Neural cell (in vitro differentiated cells): ENCODE measurements at regions not wholly inside any gene's neighbourhood (a gene's known extent, or its start where the extent isn't known, plus 50 kb on each side); places are given as distances from the start of the nearest gene placed in this dataset.

Source experiments
- H2AFZ ChIP-seq: fragments of 200-600, 300-800 bp; sonication (generic), shearing (Covaris generic); 2 replicates; pipeline ENCODE4 v1.6.0; 2014; ENCODE audit warnings: low read depth, mild to moderate bottlenecking, antibody characterized with exemption, low read length, moderate library complexity
- H3F3A ChIP-seq: fragments of 200-600 bp; shearing (Covaris generic); 2 replicates; pipeline ENCODE4 v1.6.1; 2016; ENCODE audit warnings: mild to moderate bottlenecking, moderate library complexity, mixed read lengths, antibody characterized with exemption, low read length; ENCODE audit not compliant: insufficient read depth, poor library complexity, severe bottlenecking
- H3K27ac ChIP-seq: fragments of 200-600, 300-800 bp; sonication (generic), shearing (Covaris generic); 2 replicates; pipeline ENCODE4 v1.5.1; 2014; ENCODE audit warnings: mild to moderate bottlenecking, low read length, moderate library complexity
- H3K27me3 ChIP-seq: fragments of 300-800, 200-600 bp; sonication (generic), shearing (Covaris generic); 2 replicates; pipeline ENCODE4 v1.6.0; 2014; ENCODE audit warnings: mild to moderate bottlenecking, low read depth, low read length, moderate library complexity; ENCODE audit not compliant: insufficient read depth
- H3K36me3 ChIP-seq: fragments of 300-800, 200-600 bp; sonication (generic), shearing (Covaris generic); 2 replicates; pipeline ENCODE4 v1.5.1; 2014; ENCODE audit warnings: mild to moderate bottlenecking, antibody characterized with exemption, low read length, moderate library complexity; ENCODE audit not compliant: insufficient read depth
- H3K4me2 ChIP-seq: fragments of 300-800, 200-600 bp; sonication (generic), shearing (Covaris generic); 2 replicates; pipeline ENCODE4 v1.6.0; 2014; ENCODE audit warnings: mild to moderate bottlenecking, low read length
- H3K4me3 ChIP-seq: fragments of 300-800, 200-600 bp; sonication (generic), shearing (Covaris generic); 2 replicates; pipeline ENCODE4 v1.5.1; 2014; ENCODE audit warnings: mild to moderate bottlenecking, low read length, moderate library complexity
- H3K79me2 ChIP-seq: fragments of 200-600 bp; shearing (Covaris generic); replicated peaks from 2 replicates; pipeline ENCODE4 v1.6.0; 2014; ENCODE audit warnings: mild to moderate bottlenecking, low read length, moderate library complexity; ENCODE audit not compliant: insufficient read depth
- H3K9ac ChIP-seq: fragments of 300-800, 200-600 bp; sonication (generic), shearing (Covaris generic); 2 replicates; pipeline ENCODE4 v1.6.1; 2016; ENCODE audit warnings: mild to moderate bottlenecking, low read length, mixed read lengths
- H3K9me2 ChIP-seq: fragments of 200-600 bp; shearing (Covaris generic); 2 replicates; pipeline ENCODE4 v1.6.1; 2016; ENCODE audit warnings: mild to moderate bottlenecking, low read length, mixed read lengths; ENCODE audit not compliant: insufficient read depth
- H3K9me3 ChIP-seq: fragments of 200-600, 300-800 bp; sonication (generic), shearing (Covaris generic); 2 replicates; pipeline ENCODE4 v1.6.1; 2016; ENCODE audit warnings: mild to moderate bottlenecking, mixed run types, low read length, moderate library complexity, mixed read lengths
- H4K20me1 ChIP-seq: fragments of 200-600 bp; shearing (Covaris generic); 2 replicates; pipeline ENCODE4 v1.6.1; 2016; ENCODE audit warnings: mild to moderate bottlenecking, mixed run types; ENCODE audit not compliant: insufficient read depth
- EP300 ChIP-seq: fragments of 450-650 bp; conservative IDR thresholded peaks from 2 replicates; pipeline ENCODE4 v1.6.1; 2014; ENCODE audit warnings: antibody characterized with exemption, mild to moderate bottlenecking, moderate library complexity; ENCODE audit not compliant: poor library complexity, severe bottlenecking
- EZH2 ChIP-seq: fragments of 200-600, 300-800 bp; shearing (Covaris generic), sonication (generic); IDR thresholded peaks from 2 replicates; pipeline ENCODE4 v1.6.1; 2014; ENCODE audit warnings: antibody characterized with exemption, low read length, borderline replicate concordance, mild to moderate bottlenecking; ENCODE audit not compliant: insufficient read depth, poor library complexity, severe bottlenecking
- MXI1 ChIP-seq: fragments of 450-650 bp; conservative IDR thresholded peaks from 2 replicates; pipeline ENCODE4 v1.6.1; 2014; ENCODE audit warnings: antibody characterized with exemption, mild to moderate bottlenecking; ENCODE audit not compliant: poor library complexity, severe bottlenecking
- POLR2AphosphoS5 ChIP-seq: IDR thresholded peaks from 2 replicates; pipeline ENCODE4 v1.6.1; 2012
- RAD21 ChIP-seq: fragments of 450-650 bp; conservative IDR thresholded peaks from 2 replicates; pipeline ENCODE4 v1.6.1; 2014; ENCODE audit warnings: antibody characterized with exemption, mild to moderate bottlenecking, moderate library complexity
- REST ChIP-seq: IDR thresholded peaks from 2 replicates; pipeline ENCODE4 v1.6.1; 2012; ENCODE audit warnings: borderline replicate concordance
- SMC3 ChIP-seq: fragments of 450-650 bp; conservative IDR thresholded peaks from 2 replicates; pipeline ENCODE4 v1.6.1; 2014; ENCODE audit warnings: antibody characterized with exemption, mild to moderate bottlenecking, moderate library complexity; ENCODE audit not compliant: poor library complexity
- TAF1 ChIP-seq: IDR thresholded peaks from 2 replicates; pipeline ENCODE4 v1.6.1; 2012; ENCODE audit warnings: low read depth
- TF ChIP-seq, protein P1 (sequence below): fragments of 450-650 bp; IDR thresholded peaks from 2 replicates; pipeline ENCODE4 v1.5.1; 2014; ENCODE audit warnings: antibody characterized with exemption, mild to moderate bottlenecking, moderate library complexity; ENCODE audit not compliant: poor library complexity, severe bottlenecking

DNA sequence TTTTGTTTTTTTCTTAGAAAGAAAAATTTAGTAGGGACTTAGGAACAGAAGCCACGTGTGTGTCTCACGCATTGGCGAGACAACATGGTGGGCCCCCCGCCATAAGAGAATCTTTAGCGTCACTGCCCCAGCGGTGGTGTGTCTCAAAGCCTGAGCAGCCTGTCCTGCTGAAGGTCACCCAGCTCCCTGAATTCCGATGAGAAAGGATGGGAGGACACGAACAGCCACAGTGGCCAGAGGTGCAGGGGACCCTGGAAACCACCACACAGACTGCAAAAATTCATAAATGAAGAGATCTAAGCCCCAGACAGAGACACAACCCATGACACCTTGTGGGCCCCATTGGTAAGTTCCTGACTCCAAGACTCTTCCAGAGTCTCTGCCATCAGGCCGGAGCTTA, 266.1 kb upstream of the RAB6C start:
- H3K27me3 ChIP-seq, result no peaks in the 10 kb centered on the region
- no peaks in the 10 kb centered on the region for H4K20me1 ChIP-seq
- no peaks in the 10 kb centered on the region for H3K36me3 ChIP-seq
- no peak overlapping the region for H3K4me2 ChIP-seq
- no peak overlapping the region for H2AFZ ChIP-seq
- no peak overlapping the region for H3K4me3 ChIP-seq
- H3K27ac ChIP-seq, result no peak overlapping the region
- TF ChIP-seq RAD21 (no peak), MXI1 (no peak), POLR2AphosphoS5 (no peak), SMC3 (no peak), EZH2 (no peak), TAF1 (no peak), EP300 (no peak), REST (no peak)
- TF ChIP-seq, protein P1, sequence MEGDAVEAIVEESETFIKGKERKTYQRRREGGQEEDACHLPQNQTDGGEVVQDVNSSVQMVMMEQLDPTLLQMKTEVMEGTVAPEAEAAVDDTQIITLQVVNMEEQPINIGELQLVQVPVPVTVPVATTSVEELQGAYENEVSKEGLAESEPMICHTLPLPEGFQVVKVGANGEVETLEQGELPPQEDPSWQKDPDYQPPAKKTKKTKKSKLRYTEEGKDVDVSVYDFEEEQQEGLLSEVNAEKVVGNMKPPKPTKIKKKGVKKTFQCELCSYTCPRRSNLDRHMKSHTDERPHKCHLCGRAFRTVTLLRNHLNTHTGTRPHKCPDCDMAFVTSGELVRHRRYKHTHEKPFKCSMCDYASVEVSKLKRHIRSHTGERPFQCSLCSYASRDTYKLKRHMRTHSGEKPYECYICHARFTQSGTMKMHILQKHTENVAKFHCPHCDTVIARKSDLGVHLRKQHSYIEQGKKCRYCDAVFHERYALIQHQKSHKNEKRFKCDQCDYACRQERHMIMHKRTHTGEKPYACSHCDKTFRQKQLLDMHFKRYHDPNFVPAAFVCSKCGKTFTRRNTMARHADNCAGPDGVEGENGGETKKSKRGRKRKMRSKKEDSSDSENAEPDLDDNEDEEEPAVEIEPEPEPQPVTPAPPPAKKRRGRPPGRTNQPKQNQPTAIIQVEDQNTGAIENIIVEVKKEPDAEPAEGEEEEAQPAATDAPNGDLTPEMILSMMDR, result no peak
- H3F3A ChIP-seq, result no peaks in the 10 kb centered on the region
- no peaks in the 10 kb centered on the region for H3K9me3 ChIP-seq
- no peak overlapping the region for H3K9ac ChIP-seq
- H3K79me2 ChIP-seq, result no peaks in the 10 kb centered on the region
- H3K9me2 ChIP-seq, result no peaks in the 10 kb centered on the region

GRCh38 chr2:129716781-129717559, 262.5 kb upstream of the RAB6C start:
- H3K27me3 ChIP-seq, result no peaks in the 10 kb centered on the region
- no peaks in the 10 kb centered on the region for H3K79me2 ChIP-seq
- no peak for TF ChIP-seq EP300
- no peak for TF ChIP-seq RAD21
- no peak for TF ChIP-seq POLR2AphosphoS5
- TF ChIP-seq TAF1, result no peak
- no peak for TF ChIP-seq EZH2
- TF ChIP-seq REST, result no peak
- no peak for TF ChIP-seq SMC3
- TF ChIP-seq, protein P1, result no peak
- TF ChIP-seq MXI1, result no peak
- H3F3A ChIP-seq, result no peaks in the 10 kb centered on the region
- H3K36me3 ChIP-seq, result no peaks in the 10 kb centered on the region
- H2AFZ ChIP-seq, result no peak overlapping the region
- H3K9me2 ChIP-seq, result no peaks in the 10 kb centered on the region
- H4K20me1 ChIP-seq, result no peaks in the 10 kb centered on the region
- H3K27ac ChIP-seq, result no peak overlapping the region
- no peak overlapping the region for H3K4me3 ChIP-seq
- H3K9ac ChIP-seq, result no peak overlapping the region
- no peak overlapping the region for H3K4me2 ChIP-seq
- no peaks in the 10 kb centered on the region for H3K9me3 ChIP-seq
